GM18505 (cell line): ENCODE measurements at regions not wholly inside any gene's neighbourhood (a gene's known extent, or its start where the extent isn't known, plus 50 kb on each side); places are given as distances from the start of the nearest gene placed in this dataset.

ENCODE experiments used
- ATAC-seq: cut with Tn5 transposase; IDR thresholded peaks from one replicate; pipeline ENCODE4 v1.9.1; 2021; ENCODE audit not compliant: unreplicated experiment
- POLR2A ChIP-seq: IDR thresholded peaks from 4 replicates; pipeline ENCODE4 v1.6.1; 2011; ENCODE audit warnings: borderline replicate concordance; ENCODE audit not compliant: insufficient read depth, insufficient read length; ENCODE audit errors: extremely low read depth

DNA sequence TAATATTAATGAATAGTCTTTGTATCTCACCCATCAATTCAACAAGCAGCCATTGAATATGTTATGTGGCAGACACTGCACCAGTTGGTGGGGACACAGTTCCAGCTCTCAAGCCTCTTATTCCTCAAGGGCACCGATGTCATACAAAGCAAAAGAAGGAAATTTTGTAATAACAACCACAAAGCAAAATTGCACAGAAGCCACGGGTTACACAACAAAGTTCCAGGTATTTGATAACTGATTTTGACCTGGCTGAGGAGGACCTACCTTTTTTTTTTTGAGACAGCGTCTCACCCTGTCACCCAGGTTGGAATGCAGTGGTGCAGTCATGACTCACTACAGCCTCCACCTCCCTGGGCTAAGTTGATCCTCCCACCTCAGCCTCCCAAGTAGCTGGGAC lies 266.7 kb downstream of the FOXO1 start:
- no peak for ATAC-seq
- no peak for TF ChIP-seq POLR2A

DNA sequence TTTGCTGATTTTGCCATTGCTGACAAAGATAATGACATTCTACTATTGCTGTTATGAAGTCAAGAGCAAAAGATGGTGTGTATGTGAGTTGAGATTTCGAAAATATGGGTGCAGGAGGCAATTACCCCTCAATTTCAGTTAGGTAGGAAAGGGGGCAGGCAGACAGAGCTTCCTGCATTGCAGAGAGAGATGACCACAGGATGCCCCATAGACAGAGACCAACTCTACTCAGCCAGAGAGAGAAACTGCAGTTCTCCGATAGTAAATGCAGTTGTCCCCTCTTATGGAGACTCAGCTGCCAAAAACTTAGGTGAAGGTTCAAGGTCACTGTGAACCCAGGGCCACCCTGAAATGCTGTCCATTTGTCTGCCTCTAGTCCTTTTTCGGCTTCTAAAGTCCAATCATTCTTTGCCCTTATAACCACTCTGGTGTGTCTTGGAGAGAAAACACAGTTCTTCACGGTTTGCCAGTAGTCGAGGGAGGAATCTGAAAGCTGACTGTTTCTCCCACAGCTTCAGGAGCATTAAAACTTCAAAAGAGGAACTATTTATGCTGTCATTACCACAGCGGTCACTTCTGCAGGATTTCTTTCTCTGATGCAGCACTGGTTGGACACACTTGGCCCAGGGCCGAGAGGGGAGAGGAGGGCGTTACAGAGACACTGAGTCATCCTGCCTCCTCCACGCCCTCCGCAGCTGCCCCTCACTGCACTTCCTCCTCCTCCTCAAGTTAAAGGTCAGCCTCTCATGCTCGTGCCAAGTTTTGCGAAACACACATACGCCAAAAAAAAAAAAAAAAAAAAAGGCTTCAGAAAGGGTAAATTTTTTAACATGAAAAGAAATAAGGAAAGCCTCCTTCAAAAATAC lies 264.3 kb downstream of the FOXO1 start:
- TF ChIP-seq POLR2A = no peak
- peak; percentile 98 for ATAC-seq

DNA sequence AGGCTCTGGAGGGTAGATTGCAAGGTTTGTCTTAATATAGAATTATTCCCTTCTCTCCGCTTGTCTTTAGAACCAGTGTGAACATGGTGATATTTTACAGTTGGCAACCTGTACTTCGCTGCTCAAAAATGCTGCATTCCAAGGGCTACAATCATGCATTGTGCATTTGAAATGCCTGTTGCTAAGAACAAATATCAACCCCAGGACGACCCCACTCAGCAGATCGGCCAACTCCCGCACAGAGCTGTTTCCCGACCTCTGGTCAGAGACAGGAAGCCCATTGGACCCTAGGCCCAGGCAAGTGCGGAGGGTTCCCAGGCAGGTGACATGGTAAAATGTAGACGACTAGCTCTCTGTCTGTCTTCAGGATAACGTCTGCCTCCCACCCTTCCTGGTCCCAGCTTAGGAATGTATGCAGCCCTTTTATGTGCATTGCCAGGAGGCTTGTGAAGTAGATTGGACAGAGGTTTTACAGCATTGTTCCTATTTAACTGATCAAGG lies 263.5 kb downstream of the FOXO1 start:
- no peak for ATAC-seq
- TF ChIP-seq POLR2A = no peak

- TF ChIP-seq POLR2A = no peak
- no peak for ATAC-seq
Measured at GRCh38 chr13:40403509-40404241, 262.8 kb downstream of the FOXO1 start.

GRCh38 chr13:40404407-40404806 lies 262.0 kb downstream of the FOXO1 start:
- no peak for ATAC-seq

DNA sequence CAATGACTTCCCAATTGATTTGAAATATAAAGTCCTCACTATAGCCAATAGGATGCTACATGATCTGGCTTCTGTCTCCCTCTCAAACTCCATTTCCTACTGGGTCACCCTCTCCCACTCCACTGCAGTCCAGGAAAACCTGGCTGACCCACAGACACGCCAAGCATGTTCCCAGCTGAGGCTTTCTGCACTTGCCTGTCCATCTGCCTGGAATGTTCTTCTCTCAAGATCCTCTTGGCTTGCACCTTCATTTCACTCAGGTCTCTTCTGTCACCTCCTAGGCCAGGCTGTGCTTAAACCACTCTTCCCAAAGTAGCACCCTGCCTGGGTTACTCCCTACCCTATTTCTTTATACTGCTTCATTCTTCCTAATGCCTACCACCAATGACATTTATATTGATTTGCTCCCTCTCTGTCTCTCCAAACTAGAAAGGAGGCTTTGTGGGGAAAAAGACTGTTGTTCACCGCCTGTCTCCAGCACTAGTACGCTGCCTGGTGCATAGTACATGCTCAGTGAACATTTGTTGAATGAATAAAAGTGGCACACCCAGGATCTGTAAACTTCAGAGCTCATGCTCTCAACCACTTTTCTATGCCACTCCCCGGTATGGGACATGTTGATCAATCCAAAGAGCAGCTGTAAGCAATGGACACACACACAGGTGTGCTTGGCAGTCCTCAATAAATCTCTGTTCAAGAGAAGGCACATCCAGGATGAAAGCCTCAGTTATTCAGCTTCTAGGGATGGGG lies 261.3 kb downstream of the FOXO1 start:
- TF ChIP-seq POLR2A = no peak
- no peak for ATAC-seq

More at GRCh38 chr13:40404407-40404806, 262.0 kb downstream of the FOXO1 start:
- TF ChIP-seq POLR2A = no peak

DNA sequence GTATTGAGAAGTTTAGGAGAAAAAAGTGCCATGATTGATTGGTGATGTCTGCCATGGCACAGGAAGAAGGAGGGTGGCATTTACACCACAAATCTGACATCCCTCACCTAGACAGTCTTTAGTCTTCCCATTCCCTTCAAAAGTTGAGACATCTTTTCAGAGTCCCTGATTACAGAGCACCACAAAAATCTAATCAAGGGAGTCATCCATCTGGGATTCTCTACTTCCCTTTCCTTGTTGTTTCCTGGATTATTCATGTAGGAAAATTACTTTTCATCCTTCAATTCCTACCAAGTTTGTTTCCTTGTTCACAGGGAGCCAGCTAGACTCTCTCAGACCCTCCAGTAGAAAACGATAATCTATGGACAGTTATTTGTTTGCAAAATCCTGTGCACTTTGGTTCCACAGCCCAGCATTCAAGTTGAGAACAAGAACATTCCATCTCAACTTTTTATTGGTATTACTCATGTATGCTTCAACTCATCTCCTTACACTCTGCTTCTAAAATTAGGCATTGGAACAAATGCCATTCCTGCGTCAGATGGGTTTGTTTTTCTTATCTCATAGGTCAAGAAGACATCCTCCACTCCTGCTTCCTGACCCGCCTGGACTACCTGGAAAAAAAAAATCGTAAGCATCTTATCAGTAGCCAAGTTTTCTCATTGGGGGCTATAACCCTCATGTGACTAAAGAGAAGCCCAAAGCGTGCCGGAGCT lies 259.9 kb downstream of the FOXO1 start:
- ATAC-seq = no peak

GRCh38 chr13:40407567-40407966 lies 258.9 kb downstream of the FOXO1 start:
- TF ChIP-seq POLR2A = no peak
- no peak for ATAC-seq

More for the DNA sequence above, 259.9 kb downstream of the FOXO1 start:
- no peak for TF ChIP-seq POLR2A

GRCh38 chr13:40408602-40409001 lies 257.8 kb downstream of the FOXO1 start:
- no peak for ATAC-seq

GRCh38 chr13:40409278-40409677 lies 257.2 kb downstream of the FOXO1 start:
- ATAC-seq = no peak
- no peak for TF ChIP-seq POLR2A

More at GRCh38 chr13:40408602-40409001, 257.8 kb downstream of the FOXO1 start:
- no peak for TF ChIP-seq POLR2A

- no peak for ATAC-seq
- TF ChIP-seq POLR2A = no peak
Measured at GRCh38 chr13:40410315-40410714, 256.1 kb downstream of the FOXO1 start.

- no peak for TF ChIP-seq POLR2A
- ATAC-seq = no peak
Measured at GRCh38 chr13:40420160-40420740, 246.2 kb downstream of the FOXO1 start.

DNA sequence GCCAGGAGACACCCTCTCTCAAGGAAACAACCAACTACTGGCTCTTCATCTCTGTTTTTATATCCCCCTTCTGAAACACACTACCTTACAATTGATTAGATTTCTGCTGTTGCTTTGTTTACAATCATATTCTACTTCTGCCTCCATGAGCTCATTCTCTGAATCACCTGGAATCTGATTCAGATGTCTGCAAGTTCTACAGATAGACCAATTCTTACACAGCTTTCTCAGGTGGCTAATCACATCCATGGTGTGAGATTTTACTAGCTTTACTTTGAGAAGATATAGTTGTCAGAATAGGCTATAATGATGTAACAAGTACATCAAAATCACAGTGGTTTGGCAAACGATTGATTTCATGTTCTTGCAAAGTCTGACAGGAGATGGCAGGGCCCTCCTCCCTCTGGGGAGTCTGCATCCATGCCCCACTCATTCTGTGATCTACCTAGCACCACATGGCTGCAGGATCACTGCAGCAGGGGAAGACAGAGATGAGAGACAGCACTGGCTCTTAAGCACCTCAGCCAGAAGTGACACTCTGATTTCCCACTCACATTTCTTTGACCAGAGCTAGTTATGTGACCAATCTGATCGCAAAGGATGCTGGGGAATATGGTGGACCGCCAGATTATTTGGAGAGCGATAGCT lies 243.7 kb downstream of the FOXO1 start:
- TF ChIP-seq POLR2A = no peak
- no peak for ATAC-seq
